GM18868 (cell line): ENCODE measurements at regions not wholly inside any gene's neighbourhood (a gene's known extent, or its start where the extent isn't known, plus 50 kb on each side); places are given as distances from the start of the nearest gene placed in this dataset.
"Not testable (repeated sequence)": the region's sequence is repeated elsewhere in the genome, so short reads cannot be mapped to it uniquely, and the experiment has no call there.

Source experiments
- ATAC-seq: cut with Tn5 transposase; IDR thresholded peaks from one replicate; pipeline ENCODE4 v1.9.1; 2021; ENCODE audit warnings: mild to moderate bottlenecking, moderate library complexity; ENCODE audit not compliant: unreplicated experiment

DNA sequence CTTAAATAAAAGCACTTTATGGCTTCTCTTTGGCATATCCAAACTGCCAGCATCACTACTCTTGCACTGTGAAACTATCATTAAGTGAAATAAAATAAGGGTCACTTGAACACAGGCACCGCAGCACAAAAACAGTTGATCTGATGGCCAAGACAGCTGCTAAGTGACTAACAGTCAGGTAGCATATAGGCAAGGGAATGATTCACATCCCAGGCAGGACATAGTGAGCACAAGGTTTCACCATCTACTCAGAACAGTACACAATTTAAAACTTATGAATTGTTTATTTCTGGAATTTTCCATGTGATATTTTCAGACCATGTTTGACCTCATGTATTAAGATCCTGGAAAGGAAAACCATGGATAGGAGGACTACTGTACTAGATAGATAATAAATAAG, 214.2 kb downstream of the MREG start:
- ATAC-seq = no peak

DNA sequence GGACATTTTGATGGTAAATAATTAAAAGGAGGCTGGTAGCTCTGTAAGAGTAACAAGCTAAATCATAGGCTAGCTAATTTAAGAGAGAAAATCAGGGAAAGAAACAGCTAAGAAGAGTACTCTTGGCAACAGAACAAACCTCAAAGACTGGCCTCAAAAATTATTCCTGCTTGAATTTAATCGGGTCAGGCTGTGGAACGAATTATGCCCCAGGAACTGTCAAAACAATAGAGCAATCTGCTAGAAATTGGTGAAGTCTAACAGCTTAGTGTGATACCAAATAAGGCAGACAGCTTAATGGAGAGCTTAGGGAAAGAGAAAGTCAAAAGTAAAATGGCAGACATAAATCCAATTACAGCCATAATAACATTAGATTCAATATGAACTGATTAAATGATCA, 215.7 kb downstream of the MREG start:
- no peak for ATAC-seq

DNA sequence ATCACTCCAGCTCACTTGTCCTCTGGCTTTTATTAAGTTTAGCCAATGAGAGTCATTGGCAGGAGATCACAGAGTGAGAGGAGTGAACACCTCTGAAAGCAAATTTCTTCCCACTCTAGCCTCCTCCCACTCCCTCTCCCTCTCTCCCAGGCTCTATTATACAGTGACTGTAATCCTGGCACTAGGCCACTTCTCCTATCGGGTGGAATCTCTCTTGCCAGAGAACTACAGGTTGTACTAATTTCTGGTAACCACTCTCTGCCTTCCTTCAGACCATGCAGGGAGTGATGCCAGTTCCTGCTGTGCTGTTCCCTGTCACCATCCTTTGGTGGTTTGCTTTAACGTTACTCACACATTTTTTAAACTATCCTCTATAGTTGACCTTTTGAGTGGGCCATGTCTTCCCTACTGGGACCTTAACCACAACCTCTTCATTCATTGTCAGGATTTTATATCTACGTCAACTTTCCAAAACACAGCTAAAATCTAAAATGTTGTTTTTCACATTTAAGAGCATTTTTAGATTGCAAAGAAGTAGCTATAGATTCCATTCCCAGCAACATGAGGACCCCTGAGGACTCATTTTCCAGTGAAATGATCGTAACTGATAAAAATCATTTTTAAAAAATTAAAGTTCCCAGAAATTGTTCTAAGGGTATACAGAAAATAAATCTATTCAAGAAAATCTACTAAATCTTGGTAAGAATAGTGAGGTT, 217.1 kb downstream of the MREG start:
- no peak for ATAC-seq

DNA sequence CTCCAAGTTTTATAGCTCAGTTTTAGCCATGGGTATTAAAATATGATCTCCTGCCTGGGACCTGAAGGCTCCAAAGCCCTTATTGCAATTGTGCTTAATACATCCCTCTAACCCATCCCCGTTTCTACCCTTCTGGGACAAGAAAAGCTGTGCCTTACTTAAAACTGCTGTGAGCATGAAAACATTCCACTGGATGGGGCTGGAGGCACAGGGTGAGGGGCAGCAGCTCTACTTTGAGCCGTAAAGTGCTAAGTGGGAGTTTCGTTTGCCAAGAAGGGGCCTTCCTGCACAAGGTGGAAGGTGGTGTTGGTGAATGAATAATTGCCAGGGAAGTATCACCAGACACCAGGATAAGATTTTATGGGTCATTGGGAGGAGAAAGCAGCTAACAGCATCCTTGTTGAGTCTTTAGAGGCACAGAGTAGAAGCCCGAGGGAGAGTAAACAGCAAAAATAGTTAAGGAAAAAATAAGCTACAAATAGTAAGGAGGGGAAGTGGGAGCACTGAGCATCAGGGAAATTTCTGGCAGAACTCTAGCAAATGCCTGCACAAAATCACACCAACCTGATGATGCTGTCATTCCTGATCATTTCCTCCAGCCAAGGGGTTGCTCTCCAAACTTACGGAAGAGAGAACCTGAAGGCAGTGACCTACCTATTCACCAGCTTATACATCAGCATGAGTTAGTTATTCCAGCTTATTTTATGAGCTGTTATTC, 218.4 kb downstream of the MREG start:
- ATAC-seq = no peak

DNA sequence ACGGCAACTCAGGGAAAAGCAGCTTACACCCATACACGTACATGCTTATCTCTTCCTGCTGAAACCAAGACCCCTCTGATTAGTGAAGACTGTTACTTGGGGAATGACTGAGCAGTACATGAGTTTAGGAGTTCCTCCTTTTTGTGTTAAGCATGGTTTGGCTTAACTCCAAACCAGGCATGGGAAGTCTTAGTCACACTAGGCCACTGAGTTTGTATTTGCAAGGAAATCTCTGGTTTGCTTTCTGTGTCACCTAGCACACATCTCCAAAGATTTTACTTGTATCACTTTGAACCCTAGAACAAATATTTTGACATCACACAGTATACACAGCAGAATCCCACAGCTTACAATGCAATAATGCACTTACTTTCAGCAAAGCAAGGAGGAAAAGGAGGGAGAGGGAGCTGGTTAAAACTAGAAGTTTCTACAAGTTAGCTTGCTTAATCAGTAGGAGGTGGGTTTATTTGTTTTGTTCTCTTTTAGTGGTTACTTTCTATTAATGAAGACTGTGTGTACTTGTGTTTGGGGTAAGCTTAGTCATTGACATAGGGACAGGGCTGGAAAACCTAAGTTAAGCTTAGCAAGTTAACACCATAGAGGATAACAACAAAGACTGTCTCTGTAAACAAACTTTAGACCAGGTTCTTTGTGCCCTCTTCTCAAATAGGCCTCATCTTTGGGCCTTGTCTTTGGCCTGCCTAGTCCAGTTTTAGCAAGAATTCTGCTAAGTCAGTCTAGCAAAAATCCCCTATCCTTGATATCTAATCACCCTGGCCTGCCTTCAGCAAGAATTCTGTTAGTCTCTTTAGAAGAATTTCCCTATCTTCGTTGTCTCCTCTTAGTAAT, 219.4 kb downstream of the MREG start:
- peak; percentile 79 for ATAC-seq

DNA sequence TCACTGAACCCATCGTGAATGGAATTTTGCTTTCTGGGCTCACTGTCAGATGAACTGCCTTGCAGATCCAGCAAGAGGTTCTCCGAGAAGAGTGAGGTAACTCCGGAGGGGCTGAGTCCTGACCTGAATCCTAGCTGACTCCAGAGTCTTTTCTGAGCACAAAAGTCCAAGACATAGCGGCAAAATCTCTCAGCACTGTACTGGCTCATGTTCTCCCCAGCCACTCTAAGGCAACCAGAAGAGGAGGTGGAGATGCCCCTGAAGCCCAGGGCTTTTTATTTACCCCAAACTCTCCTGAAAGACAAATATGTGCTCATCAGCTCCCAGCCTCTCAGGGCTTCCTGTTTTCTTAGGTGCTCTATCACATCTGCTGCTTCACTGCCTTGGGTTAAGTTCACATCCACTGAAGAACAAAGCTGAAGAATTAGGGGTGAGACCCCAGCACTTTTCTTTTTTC, 221.8 kb downstream of the MREG start:
- ATAC-seq = no peak

DNA sequence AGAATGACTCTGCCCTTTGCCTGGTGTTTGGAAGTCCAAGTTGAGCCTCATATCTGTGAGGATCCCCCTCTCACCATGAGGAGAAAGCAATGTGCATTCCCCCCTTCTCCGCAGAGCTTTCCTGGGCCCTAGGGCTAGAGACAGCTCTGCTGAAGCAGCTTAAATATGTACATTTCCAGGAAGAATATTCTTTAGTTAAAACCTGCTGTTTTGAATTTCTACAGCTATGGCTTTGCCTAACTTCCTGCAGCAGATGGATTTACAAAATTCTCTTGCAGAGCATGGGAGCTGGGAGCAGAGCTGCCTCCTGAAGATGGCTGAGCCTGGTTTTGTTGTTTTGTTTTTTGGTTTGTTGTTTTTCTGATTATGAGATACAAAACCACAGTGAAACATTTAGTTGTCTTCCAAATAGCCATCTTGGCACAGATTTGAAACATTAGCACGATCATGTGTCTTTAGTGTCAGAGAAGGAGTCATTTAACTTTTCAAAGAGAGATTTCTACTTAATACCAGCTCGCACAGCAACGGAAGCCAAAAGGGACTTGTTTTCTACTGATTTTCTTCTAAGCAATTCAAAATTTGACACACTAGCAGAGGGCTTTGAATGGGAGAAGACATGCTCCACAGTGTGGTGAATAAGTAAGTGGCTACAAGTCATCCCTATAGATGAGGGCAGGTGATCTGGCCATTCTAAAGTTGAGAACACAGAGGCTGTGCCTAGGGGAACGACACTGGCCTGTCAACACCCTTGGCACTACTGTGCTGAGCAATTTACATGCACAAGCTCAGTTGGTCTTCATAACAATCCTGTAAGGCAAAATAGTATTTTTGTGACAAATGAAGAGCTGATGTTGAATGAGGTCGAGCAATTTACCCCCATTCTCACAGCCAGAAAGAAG, 222.6 kb downstream of the MREG start:
- ATAC-seq = no peak

DNA sequence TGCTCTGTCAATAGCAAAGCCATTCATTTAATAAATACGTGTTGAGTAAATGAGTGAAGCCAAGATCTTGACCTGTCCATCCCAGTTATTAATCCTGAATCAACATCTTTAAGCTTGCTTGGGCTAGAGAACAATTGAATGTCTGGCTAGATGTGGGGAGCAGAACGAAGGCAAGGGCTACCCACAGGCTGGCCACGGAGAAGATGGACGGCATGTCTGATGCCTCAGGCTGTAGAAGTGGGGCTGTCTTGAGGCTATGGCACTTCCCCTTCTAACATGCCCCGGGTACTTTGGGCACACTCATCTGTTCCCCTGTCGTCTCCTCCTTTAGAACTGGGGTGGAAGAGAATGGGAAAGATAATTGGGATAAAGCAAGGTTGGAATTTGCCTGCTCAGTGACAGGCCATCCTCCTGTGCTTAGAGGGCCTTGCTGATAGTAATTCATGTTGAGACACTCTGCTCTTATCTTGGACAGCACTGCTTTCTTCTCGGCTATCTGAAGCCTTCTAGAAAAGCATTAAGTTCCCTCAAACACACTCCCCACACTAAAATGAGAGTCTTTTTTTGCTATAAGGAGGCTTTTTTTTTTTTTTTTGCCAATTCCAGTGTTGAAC, 225.7 kb downstream of the MREG start:
- no peak for ATAC-seq

DNA sequence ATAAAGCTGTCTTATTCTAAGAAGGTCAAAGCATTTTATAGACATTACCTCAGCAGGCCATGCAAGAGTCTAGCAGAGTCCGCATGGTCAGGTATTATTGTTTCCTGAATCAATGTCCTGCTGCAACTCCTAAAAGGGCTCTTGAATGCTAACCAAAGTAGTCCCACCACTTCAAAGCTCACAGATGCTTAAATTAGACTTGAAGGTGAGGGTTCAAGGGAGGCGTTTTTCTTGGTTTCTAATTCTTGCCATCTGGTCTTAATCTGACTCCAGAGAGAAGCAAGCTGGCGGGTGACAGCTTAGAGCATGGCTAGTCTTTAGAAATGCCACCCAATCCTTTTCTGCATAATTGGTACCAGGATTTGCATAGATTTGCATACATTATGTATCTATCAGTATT, 226.3 kb downstream of the MREG start:
- no peak for ATAC-seq

DNA sequence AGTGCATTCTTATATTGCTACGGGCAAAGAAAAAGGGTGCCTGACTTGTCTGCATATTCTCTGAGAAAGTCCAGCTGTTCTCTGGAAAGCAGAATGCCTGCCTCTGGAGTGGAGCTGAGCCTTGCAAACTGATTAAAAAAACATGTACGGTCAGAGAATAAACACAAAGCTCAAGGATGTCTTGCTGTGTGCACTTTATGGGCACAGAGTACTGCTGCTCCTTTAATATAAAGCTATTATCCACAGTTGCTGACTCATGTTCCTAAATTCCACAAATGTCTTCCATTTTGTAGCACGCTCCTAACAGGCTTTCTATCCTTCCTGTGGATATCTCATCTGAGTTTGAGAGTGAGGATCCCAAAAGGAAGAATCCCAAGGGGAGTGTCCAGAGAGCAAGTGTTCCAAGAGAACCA, 229.0 kb downstream of the MREG start:
- ATAC-seq = no peak

DNA sequence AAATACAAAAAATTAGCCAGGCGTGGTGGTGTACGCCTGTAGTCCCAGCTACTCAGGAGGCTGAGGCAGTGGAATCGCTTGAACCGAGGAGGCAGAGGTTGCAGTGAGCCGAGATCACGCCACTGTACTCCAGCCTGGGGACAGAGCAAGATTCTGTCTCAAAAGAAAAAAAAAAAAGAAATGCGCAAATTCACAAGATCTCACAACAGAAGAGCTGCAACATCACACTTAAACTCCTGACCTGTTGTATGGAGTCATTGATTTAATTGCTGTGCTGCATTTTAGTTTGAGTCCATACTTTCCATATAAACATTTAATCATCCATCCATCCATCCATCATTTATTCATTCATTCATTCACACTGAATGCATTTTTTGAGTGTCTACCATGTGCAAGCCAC, 229.7 kb downstream of the MREG start:
- not testable (repeated sequence) for ATAC-seq

DNA sequence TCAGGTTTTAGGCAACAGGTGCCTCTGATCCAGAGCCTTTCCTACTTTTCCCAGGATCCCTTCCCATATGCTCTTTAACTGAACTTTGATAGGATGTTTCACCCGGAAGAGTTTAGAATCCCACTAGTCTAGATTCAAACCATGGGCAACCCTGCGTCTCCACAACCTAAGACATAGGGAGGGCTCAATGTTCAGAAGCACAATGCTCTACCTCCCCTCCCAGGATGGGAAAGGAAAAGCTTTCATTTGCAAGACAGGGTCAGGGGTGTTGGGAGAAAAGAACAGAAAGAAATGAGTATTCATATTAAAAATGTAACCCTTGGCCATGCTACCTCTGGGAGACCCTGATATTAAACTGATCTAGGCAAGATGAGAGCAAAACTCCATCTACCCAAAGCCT, 230.4 kb downstream of the MREG start:
- ATAC-seq = no peak

DNA sequence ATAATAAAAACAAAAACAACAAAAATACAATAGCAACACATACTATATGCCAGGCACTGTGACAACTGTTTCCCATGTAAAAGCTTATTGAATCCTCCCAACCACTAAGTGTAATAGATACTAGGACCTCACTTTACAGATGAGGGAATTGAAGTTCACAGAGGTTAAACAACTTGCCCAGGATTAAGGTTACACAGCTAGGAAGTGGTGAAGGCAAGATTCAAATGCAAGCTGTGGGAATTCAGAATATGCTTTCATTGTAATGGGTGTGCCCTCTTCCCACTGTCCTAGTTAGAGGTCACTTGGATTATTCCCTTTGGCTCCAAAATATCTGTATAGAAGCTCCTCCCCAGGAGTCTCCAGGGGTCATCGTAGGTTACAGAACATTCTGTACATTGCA, 231.1 kb downstream of the MREG start:
- no peak for ATAC-seq

DNA sequence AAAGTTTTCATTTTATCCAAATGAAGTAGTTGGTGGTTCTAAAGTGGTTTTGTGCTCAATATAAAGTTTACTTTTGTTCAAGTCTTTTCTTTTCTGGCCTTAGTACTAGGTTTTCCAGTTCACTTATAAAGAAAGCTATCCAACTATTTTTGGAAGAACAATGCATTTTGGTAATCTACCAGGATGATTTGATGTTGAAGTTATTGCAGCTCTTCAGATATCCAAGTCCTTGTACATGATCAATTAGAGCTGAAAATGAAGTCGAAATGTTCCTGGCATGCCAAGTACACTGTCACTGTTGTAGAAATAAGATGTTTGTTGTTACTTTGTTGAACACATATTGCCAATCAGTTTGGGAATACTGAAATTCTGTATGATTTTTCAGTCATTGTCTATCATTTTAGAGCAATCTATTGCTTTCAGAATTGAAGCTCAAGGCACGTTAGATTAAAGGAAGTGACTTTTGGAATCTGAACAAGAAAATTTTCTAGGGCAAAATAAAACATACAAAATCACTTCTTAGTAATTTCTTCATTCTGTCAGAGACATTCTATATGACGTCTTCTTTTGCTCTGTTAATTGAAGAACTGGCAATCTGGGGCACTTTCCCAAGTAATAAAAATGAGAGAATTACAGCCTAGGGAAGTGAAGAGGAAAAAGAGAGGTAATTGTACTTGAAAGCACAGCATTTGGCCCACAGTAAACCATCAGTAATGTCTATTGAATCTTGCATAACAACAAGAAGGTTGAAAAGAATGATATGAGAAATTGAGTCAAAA, 232.3 kb downstream of the MREG start:
- no peak for ATAC-seq

DNA sequence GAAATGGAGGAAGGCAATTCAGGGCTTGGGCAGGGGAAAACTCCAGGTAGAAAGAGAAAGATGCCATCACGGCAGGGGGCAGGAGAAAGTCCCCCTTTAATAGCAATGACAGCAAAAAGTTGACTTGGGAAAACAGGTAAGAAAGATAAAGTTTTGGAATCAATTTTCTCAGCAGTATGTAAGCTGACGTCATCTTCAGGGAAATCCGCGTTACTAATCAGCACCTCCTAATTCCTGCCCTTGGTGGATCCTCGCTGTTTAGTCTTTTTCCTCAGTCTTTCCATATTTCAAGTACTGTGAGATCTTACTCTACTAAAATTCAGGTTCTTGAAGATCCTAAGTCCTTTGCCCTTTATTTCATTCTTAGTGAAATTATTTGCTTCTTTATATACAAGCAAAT, 233.0 kb downstream of the MREG start:
- no peak for ATAC-seq

DNA sequence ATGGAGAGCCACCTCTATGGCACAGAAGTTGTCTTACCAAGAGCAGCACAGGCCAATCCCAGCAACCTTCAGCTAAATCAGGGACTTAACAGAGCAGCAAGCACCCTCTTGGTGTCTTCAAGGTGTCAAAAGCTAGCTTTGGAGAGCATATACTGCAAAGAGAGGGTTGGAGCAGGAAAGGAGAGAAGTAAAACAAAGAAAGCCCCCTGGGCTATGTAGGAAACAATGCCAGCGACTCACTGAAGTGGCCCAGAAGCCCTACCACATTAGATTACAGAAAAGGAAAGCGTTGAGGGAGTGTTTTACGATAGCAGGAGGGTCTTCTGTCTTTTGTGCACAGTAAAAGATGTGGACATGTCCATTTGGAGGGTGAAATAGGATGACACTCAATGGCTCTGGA, 233.4 kb downstream of the MREG start:
- no peak for ATAC-seq

DNA sequence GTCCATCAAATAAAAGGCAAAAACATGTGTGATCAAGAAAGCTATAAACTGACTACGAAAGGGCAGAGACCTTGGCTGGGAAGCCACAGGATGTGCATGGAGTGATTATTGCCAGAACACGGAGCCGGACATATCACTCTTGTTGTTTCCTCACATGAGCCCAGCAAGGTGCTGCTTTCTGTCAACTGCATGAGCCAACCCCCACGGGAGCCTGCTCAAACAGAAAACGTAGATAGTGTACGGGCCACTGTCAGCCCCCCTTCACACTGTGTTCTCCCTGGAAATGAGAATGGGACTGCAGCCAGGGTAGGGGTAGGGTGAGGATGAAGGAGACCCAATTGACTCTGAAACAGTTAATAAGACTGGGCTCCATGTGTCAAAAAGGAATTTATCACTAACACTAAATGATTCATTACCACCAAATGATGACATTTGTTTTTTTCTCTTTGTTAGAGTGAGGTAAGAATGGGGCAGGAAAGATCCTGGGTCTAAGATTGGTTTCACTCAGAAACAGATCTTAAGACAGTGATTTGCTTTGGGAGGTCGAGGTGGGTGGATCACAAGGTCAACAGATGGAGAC, 235.8 kb downstream of the MREG start:
- ATAC-seq = no peak

DNA sequence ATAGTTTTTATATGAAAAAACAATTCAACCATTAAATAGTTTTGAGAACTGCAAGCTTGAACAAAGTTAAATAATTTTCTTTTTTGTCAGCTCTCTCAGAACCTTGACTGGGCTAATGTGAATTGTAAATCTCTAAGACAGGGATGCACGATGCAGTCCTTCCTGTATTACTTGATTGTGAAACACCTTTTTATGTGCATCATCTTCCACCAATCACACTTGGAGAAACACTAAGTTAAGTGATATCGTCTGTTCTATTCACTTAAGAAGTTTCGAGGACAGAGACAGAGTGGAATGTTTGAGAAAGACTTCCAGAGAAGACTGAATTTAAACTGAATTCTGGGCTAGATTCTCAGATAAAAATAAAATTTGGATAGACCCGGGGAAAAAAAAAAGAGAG, 238.2 kb downstream of the MREG start:
- no peak for ATAC-seq

DNA sequence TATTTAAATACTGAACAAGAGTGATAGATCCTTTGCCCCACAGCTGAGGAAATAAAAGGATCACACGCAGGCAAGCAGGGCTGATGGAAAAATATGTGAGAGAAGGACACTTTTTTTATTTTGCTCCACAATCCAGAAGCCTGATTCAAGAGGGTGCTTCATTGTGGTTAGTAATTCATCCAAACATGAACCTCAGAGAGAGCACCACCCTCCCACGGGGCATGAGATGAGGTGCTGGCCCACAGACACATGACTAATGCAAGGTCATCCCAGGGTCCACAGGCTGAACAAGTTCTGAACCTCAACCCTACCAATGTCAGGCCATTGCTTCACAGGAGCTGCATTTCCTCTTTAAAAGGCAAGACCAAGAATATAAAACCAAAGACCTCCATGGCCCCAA, 239.6 kb downstream of the MREG start:
- ATAC-seq = no peak
